ENCODE measurements at regions not wholly inside any gene's neighbourhood (a gene's known extent, or its start where the extent isn't known, plus 50 kb on each side); places are given as distances from the start of the nearest gene placed in this dataset.

DNA sequence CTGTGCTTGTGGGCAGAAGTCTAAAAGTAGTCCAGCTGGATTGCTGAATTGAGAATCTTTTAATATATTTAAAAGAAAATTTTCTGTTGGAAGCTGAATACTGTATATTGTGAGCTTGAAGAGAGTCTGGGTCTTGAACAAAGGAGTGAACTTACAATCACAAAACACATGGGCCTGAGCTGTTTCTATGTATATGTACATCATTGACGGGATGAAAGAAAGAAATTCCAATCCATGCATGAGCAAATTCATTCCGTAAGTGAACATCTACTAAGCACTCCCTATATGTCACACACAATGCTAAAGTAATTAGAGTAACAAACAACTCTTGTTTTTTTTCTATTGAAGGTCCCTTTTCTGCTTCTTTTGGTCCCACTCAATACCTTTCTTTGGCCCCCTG is 331.0 kb downstream of the HS3ST1 start:
- Histone ChIP-seq H3K9me2 (ENCODE audit: insufficient read depth, low read length) (no peaks in the 10 kb centered on the region), H3K36me3 (ENCODE audit: insufficient read depth, low read length) (no peaks in the 10 kb centered on the region), H3K4me1 (ENCODE audit: insufficient read depth, low read length, poor library complexity, severe bottlenecking) (peaks cover 29% of the 10 kb centered on the region), H2AFZ (ENCODE audit: low read length) (no peak overlapping the region), H3K27ac (ENCODE audit: low read depth, low read length, poor library complexity, severe bottlenecking) (no peak overlapping the region), H4K20me1 (ENCODE audit: insufficient read depth, low read length) (no peaks in the 10 kb centered on the region), H3K79me2 (ENCODE audit: insufficient read depth, low read depth, low read length) (no peaks in the 10 kb centered on the region), H3K9me3 (ENCODE audit: low read length) (no peaks in the 10 kb centered on the region), H3K4me3 (ENCODE audit: low read depth, low read length, poor library complexity, severe bottlenecking) (no peak overlapping the region), H3K4me2 (ENCODE audit: low read length) (0 out of 2 replicates have a peak overlapping the region, but pooled peaks have one; percentile 30)
- DNase-seq (ENCODE audit: low spot score): no peak
- intact Hi-C loops (cut with micrococcal nuclease; ENCODE audit: unreplicated experiment): loop anchor here (5.0 kb wide), 1 partner anchor 90 kb away; no protein-coding TSS in a partner anchor
- CTCF ChIA-PET (ENCODE audit: unreplicated experiment): no interaction called here
- no peak for TF ChIP-seq EZH2phosphoT487 (IDR thresholded peaks at IDR 0.05; ENCODE audit: borderline replicate concordance, low read depth, low read length)
- TF ChIP-seq, protein P1, sequence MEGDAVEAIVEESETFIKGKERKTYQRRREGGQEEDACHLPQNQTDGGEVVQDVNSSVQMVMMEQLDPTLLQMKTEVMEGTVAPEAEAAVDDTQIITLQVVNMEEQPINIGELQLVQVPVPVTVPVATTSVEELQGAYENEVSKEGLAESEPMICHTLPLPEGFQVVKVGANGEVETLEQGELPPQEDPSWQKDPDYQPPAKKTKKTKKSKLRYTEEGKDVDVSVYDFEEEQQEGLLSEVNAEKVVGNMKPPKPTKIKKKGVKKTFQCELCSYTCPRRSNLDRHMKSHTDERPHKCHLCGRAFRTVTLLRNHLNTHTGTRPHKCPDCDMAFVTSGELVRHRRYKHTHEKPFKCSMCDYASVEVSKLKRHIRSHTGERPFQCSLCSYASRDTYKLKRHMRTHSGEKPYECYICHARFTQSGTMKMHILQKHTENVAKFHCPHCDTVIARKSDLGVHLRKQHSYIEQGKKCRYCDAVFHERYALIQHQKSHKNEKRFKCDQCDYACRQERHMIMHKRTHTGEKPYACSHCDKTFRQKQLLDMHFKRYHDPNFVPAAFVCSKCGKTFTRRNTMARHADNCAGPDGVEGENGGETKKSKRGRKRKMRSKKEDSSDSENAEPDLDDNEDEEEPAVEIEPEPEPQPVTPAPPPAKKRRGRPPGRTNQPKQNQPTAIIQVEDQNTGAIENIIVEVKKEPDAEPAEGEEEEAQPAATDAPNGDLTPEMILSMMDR (conservative IDR thresholded peaks at IDR 0.05; ENCODE audit: low read length): no peak
- POLR2A ChIA-PET: interaction anchor here (0.6 to 0.8 kb wide), 2 partner anchors 88 to 326 kb away, joined by 3 to 4 read pairs; no protein-coding TSS in a partner anchor
- BruUV-seq (replicated peaks): no TSS peak

DNA sequence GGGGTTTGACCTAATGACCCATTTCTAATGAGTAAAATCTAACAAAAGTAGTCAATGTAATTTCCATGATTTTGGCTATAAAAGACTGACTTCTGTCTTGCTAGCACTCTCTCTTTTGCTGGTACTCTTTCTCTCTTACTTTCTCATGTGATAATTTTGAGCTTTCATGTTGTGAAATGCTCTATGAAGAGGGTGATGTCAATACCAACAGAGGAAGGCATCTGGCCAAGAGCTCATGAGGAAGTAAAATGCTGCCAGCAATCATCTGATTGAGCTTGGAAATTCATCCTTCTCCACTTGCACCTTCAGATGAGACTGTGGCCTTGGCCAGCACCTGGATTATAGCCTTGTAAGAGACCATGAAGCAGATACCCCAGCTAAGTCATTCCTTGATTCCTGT is 347.7 kb downstream of the HS3ST1 start:
- no peak overlapping the region for H3K4me3 ChIP-seq (ENCODE audit: low read depth, low read length, poor library complexity, severe bottlenecking)
- intact Hi-C loops (cut with micrococcal nuclease; ENCODE audit: unreplicated experiment): no loop called here
- no TSS peak for BruUV-seq (replicated peaks)
- no peaks in the 10 kb centered on the region for H3K9me3 ChIP-seq (ENCODE audit: low read length)
- H3K4me2 ChIP-seq (ENCODE audit: low read length): no peak overlapping the region
- no peaks in the 10 kb centered on the region for H3K9me2 ChIP-seq (ENCODE audit: insufficient read depth, low read length)
- no peaks in the 10 kb centered on the region for H3K4me1 ChIP-seq (ENCODE audit: insufficient read depth, low read length, poor library complexity, severe bottlenecking)
- no peak overlapping the region for H2AFZ ChIP-seq (ENCODE audit: low read length)
- H3K27ac ChIP-seq (ENCODE audit: low read depth, low read length, poor library complexity, severe bottlenecking): no peak overlapping the region
- H4K20me1 ChIP-seq (ENCODE audit: insufficient read depth, low read length): no peaks in the 10 kb centered on the region
- DNase-seq (ENCODE audit: low spot score): no peak
- no peaks in the 10 kb centered on the region for H3K79me2 ChIP-seq (ENCODE audit: insufficient read depth, low read depth, low read length)
- H3K36me3 ChIP-seq (ENCODE audit: insufficient read depth, low read length): no peaks in the 10 kb centered on the region
- POLR2A ChIA-PET: interaction anchor here (0.7 to 1.2 kb wide), 2 partner anchors 13 to 225 kb away, joined by 3 read pairs; no protein-coding TSS in a partner anchor
- no peak for TF ChIP-seq EZH2phosphoT487 (IDR thresholded peaks at IDR 0.05; ENCODE audit: borderline replicate concordance, low read depth, low read length)
- TF ChIP-seq, protein P1 (conservative IDR thresholded peaks at IDR 0.05; ENCODE audit: low read length): no peak
- CTCF ChIA-PET (ENCODE audit: unreplicated experiment): no interaction called here

DNA sequence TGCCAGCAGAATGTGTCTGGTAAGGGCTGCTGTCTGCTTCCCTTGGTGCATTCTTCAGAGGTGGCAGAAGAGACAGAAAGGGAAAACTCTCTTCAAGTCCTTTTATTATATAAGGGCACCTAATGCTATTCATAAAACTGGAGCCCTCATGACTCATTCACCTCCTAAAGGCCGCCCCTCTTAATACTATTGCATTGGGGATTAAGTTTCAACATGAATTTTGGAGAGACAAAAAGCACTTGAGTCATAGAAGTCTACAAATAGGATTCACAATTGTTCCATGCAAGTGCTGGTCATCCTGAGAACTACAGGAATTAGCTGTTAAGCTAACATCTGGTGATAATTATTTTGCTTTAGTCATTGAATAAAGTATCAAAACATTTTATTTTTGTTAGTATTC is 349.5 kb downstream of the HS3ST1 start:
- Histone ChIP-seq H3K9me2 (ENCODE audit: insufficient read depth, low read length) (no peaks in the 10 kb centered on the region), H3K4me1 (ENCODE audit: insufficient read depth, low read length, poor library complexity, severe bottlenecking) (no peaks in the 10 kb centered on the region), H3K4me3 (ENCODE audit: low read depth, low read length, poor library complexity, severe bottlenecking) (no peak overlapping the region), H3K9me3 (ENCODE audit: low read length) (no peaks in the 10 kb centered on the region), H3K36me3 (ENCODE audit: insufficient read depth, low read length) (no peaks in the 10 kb centered on the region), H2AFZ (ENCODE audit: low read length) (no peak overlapping the region), H3K4me2 (ENCODE audit: low read length) (no peak overlapping the region), H3K27ac (ENCODE audit: low read depth, low read length, poor library complexity, severe bottlenecking) (no peak overlapping the region), H4K20me1 (ENCODE audit: insufficient read depth, low read length) (no peaks in the 10 kb centered on the region), H3K79me2 (ENCODE audit: insufficient read depth, low read depth, low read length) (no peaks in the 10 kb centered on the region)
- TF ChIP-seq, protein P1 (conservative IDR thresholded peaks at IDR 0.05; ENCODE audit: low read length): no peak
- no peak for TF ChIP-seq EZH2phosphoT487 (IDR thresholded peaks at IDR 0.05; ENCODE audit: borderline replicate concordance, low read depth, low read length)
- intact Hi-C loops (cut with micrococcal nuclease; ENCODE audit: unreplicated experiment): no loop called here
- CTCF ChIA-PET (ENCODE audit: unreplicated experiment): no interaction called here
- DNase-seq (ENCODE audit: low spot score): no peak
- POLR2A ChIA-PET: interaction anchor here (1.0 to 1.3 kb wide), 2 partner anchors 10 to 844 kb away, joined by 3 to 4 read pairs; no protein-coding TSS in a partner anchor
- no TSS peak for BruUV-seq (replicated peaks)
